ENCODE measurements at regions not wholly inside any gene's neighbourhood (a gene's known extent, or its start where the extent isn't known, plus 50 kb on each side); places are given as distances from the start of the nearest gene placed in this dataset.

DNA sequence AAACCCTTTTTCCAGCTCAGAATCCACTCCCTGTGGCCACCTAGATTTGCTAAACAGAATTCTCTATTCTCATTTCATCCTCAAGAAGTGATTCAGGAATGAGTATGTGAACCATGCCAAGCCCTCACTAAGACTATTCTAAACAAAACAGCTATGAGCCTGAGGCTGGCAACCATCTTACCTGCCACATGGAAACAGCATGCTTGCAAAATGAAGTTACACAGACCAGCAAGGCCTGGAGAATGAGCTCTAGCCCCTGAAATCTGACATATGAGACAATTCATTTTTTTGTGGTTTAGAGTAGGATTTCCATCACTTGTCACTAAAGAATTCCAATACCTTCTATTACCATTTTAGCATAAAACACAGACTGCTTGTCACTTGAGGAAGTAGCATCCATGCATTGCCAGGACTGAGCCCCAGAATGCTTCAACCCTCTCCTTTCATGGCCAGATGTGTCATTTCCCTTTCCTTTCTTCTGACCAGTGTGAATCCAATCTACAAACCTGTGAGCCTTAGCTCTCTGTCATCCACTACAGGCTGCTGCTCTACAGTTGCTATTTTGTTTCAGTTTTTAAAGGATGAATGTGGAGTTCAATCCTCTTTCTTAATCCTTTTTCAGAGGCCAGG, 744.3 kb upstream of the ACVR2A start:
- no peak for DNase-seq

DNA sequence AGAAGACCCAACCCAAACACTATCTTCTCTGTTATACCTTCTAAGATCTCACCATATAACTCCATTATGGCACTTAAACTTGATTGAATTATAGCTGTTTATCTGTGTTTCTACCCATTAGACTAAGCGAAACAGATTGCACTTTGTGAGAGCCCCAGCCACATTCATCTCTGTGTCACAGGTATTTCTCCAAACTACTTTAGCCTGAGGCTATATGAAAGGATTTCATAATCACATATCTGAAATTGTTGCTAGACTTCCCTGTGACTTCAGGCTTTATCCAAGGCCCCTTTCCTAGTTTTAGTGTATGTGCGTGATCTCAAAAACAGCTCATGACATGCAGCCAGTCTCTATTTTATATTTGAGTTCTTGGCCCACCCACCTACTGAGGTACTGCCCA, 745.0 kb upstream of the ACVR2A start:
- no peak for DNase-seq

DNA sequence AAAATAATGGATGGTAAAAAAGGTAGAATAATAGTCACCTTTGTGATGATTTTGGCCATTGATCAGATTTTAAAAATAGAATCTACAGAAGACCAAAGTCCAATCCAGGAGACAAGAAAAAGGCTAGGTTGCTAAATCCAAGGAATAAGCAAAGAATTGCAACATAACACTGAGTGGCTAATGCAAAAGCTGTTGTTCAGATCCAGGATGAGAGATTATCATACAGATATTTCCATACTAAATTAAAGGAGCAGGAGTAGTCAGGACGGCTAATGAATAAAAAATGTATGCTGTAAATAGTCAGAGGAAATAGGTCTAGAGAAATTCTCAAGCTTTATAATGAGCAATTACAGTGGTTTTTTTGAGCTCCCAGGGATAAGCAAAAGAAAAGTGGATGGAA, 745.9 kb upstream of the ACVR2A start:
- DNase-seq: no peak

DNA sequence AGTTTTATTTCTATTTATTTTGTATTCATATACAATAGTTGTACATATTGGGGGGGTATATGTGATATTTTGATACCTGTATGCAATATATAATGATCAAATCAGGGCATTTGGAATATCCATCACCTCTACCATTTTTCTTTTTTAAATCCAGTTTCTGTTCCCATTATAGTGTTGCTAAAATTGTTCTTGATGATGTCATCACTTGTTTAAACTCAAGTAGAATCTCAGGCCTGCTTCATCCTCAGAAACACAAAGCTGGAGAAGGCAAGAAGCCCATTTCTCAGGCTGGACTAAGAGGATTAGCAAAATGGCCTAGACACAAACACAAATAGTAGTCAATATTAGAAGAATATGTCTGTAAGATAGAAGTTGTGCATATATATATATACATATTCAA, 747.1 kb upstream of the ACVR2A start:
- DNase-seq: no peak

DNA sequence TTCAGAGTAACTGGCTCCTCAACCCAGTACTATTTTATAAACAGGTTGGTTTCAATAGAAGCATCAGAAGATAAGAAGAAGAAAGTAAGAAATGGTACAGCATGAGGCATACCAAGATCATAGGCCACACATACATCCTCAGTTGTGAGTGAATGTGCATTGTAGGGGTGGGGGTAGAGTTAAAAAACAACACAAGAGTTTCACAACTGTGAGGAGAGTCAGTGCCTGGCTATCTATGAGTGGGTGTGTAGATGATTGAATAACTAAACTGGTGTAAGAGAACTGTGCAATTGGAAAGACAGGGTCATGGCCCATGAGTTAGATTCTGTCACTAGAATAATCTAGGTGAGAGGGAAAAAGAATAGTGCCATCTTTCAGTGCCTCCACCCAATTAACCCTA, 748.2 kb upstream of the ACVR2A start:
- DNase-seq: no peak

DNA sequence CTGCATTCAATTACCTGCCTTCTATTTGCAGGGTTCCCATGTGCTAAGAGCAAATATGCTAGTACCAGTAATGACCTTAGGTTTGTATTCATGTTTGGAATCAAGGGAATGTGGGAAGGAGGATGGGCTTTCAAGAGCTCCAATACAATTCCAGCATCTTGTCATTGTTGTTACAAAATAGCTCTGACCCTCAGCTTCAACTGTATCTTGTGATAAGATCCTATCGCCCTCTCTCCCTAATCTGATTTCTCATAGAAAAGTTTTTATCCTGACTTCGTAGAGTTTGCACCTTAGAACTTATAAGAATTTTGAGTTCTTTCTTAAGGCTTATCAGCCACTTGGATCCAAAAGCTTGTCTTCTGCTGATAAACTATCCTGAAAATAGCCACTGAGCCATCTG, 749.5 kb upstream of the ACVR2A start:
- no peak for DNase-seq

DNA sequence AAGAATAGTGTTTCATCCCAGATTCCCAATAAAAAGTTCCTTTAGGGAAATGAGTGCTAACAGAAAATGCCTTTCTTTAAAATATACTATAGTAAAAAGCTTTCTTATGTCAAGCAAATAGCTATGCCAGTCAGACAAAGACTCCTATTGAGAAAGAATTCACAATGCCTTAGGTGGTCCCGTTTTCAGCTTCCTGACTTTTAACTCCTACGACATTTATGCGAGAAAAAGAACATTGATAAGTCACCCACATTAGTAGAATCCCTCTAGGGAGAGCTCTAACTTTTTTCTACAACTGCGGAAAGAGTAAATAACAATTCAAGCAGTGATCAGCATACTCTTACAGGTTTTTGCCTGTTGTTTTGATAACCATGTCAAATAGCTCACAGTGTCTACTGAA, 750.8 kb upstream of the ACVR2A start:
- no peak for DNase-seq

DNA sequence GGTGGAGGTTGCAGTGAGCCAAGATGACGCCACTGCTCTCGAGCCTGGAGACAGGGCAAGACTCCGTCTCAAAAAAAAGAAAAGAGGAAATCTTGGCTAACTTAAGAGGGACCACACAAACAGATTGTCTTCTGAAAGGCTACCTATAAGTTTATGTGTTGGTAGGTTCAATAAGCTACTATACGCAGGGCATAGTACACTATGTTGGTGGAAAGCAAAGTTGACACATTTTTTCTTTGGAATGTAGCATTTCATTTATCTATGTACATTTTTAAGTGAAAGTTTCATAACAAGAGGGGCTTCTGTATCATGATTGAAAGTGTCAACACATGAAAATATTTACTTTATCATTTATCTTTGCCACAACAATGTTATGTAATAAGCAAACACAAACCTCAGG, 752.6 kb upstream of the ACVR2A start:
- no peak for DNase-seq

DNA sequence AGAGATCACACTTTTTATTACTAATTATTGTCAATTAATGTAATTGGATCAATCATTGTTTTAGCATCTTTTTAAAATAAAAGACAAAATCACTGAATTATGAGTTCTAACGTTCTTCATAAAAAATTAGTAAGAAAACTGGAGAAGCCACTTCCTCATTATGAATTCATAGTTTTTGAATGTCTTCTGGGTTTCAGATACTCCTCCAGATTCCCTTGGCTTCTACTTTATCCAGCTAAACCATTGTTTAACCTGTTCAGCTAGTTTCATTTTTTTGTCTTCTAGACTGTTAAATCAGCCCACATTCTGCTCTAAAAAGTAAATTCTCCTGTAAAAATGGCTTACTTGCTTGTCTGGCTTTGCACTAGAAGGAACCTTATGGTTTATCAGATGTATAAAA, 753.4 kb upstream of the ACVR2A start:
- no peak for DNase-seq

DNA sequence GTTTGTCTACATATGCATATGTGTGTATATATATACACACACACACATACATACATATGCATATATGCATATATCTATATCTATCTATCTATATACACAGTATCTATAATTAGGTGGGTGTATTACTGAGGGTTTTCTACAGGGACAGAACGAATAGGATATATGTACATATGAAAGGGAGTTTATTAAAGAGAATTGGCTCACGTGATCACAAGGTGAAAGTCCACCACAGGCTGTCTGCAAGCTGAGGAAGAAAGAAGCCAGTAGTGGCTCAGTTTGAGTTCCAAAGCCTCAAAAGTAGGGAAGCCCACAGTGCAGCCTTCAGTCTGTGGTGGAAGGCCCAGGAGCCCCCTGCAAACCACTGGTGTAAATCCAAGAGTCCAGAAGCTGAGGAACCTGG, 756.0 kb upstream of the ACVR2A start:
- no peak for DNase-seq

DNA sequence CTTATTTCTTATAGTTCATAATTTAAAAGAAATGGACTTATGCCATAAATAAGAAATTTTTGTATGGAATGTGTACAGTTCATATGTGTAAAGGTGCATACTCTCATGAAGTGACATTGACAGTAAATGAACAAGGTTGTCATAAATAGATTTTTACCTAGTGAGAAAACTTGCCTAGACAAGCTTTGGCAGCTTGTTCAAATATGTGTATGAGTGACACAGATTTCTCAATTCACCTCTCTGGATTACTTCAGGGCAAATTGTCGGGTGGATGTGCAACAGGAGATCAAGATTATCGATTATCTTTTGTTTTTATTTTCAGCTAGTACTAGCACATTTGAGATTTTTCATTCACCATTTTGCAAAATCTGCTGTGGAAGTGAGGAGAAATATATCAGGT, 758.1 kb upstream of the ACVR2A start:
- no peak for DNase-seq

DNA sequence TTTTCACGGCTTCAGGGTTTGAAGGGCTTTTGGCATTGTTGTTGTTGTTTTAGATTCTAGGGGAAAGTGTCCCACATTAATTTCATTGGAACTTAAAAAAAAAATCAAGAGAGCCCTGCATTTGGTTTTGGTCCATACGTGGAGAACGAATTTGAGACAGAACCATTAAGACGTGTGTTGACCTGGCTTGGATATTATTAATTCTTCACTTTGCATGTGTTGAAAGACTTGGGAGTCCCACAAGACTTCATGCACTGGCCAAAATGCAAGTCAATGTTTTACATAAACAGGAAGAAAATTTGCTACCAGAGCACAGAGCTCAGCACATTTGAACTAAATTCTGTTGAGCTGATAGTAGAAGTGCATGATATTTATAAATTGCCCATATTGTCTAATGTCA, 761.2 kb upstream of the ACVR2A start:
- DNase-seq: no peak

DNA sequence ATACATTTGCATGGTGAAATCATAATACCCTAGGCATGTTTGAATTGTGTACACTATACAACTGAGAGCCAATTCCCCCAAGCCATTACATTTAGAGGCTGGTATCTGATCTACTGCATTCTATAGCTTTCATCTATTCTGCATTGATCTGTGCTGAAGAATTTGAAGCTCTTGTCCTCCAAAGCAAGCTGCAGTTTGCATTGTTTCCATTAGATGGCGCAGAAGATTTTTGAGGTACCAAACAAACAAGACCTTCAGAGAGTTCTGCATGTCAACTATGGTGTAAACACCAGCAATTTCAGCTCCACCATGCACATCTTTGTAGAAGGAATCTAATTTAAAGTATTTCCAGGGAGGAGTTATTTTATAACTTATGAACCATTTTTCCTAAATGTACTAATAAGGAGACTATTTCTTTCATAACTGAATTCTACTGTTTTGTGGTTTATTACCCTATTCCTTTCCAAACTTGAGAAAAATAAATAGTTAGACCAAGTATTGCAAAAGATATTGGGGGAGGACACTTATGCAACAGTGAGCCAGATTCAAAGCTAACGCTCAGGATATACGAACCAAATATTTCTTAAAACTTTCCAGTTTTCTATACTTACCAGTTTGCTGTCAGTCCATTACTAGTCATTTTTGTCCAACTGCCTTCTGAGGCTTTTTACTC, 761.8 kb upstream of the ACVR2A start:
- DNase-seq: peak; percentile 58

DNA sequence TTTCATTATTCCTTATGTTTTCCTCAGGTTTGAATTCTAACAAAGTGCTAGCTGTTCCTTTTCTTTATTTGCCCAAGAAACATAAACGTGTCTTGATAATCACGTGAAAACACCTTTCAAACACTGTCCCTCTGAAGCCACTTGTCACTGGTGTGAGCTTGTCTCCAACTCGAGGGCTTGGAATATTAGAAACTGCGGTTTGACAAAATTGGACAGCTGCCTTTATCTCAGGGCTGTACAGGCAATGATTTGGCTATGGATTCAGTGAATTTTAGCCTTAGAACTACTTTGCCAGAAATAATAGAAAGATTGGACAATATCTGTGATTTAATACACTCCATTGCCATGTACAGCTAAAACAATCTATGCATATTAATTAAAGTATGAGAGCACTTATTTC, 763.0 kb upstream of the ACVR2A start:
- no peak for DNase-seq

DNA sequence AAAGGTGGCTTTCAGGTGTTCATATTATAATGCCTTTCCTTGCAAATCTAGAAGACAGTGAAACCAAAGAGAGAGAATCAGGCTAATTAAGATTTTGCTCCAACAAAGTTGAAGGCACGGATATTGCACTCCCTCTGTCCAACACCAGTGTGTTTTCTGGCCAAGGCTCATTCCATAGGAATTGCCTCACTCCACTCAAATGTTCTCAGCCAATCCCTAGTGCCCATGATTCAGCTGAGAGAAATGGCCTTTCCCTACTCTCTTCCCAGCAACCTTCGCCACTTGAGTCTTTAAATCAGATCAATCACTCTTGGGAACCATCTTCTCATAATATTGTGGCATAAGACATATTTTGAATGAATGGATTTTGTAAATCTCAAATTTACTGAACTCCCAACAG, 768.2 kb upstream of the ACVR2A start:
- no peak for DNase-seq

DNA sequence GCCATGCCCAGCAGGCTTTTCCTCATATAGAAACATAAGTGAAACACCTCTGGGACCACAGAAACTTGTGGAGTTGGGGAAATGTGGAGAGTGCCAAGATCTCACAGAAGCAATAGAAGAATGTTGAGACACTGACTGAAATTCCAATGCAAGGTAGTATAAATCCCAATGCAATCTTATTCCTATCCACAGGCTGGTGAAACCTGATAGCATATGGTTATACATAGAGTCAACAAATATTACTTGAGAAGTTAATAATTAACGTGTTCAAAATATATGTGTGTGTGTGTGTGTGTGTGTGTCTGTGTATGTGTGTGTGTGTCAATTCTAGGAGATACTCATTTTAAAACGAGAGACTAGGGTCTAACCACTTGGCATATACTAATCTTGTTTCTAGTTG, 776.8 kb upstream of the ACVR2A start:
- no peak for DNase-seq

DNA sequence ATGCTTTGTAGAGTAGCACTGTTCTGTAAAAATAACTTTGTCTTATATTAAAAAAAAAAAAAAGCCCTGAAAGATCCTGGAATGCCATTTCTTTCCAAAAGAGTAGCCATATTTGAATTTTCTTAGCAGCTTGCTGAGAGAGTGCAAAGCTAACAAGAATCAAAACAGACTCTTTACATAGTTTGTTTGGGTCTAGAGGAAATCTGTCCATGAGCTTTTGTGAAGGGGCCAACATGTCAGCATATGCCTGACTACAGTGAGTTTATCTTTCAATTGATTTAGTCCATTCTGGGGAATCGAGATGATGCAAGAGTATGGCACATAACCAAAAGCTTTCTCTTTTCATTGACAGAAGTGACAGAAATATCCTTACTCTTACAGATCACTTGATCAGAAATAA, 777.7 kb upstream of the ACVR2A start:
- no peak for DNase-seq

DNA sequence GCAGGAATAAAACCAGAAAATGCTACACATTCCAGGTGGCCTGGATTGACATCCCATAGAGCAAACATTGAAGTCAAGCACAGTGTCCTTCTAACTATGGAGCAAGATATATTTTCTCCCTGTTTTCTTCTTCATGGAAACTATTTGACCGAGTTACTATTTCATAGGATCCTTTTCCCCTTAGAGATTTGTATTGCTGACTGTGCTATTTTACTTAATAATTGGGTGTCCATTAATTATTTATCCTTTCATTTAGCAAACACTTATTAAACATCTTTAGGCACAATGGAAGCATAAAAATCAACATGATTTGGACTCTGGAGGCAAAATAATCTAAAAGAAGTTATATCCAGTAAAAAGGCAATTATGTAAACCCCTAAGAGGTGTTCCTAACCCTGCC, 782.8 kb upstream of the ACVR2A start:
- DNase-seq: no peak

DNA sequence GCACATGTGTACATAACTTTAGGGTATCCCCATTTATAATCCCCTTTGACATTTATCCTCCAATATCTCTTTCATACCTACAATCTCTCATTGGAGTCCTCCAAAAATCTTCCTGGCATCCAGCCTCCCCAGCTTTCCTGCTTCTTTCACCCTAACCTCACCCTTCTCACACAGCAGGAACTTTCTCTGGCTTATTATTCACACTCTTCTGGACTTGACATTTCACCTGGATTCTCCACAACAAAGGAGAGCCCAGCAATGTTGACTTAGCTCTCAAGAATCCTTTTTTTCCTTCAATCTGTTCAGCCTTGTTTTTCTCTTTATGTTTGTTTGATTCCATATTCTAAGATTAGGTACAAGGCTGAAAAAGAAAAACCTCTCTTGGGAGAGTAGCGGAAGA, 783.6 kb upstream of the ACVR2A start:
- no peak for DNase-seq

DNA sequence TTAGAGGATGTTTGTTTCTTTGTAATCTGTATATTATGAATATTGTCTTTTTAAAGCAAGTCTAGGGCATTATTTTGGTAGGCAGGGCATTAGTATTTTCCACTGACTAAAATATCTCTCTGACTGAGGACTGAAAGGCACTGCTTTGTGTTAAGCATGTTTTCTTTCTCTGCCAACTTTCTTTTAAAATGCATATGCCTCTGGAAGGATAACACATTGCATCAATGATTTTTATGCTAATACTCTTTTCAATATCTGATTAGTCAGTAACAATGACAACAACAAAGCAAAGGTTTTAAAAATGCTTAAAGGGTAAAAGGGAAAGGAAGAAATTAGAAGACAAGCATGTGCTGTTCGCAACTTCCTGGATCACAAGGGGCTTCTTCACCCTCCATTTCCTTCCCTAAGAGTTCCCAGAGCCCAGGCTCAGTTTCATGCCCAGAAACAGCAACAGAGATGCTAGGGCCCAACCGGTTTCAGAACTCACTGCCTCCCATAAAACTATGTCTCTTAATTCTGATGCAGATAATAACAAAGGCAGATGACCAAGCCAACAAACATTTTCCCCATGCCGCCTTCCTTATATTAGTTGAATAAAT, 786.8 kb upstream of the ACVR2A start:
- DNase-seq: no peak

DNA sequence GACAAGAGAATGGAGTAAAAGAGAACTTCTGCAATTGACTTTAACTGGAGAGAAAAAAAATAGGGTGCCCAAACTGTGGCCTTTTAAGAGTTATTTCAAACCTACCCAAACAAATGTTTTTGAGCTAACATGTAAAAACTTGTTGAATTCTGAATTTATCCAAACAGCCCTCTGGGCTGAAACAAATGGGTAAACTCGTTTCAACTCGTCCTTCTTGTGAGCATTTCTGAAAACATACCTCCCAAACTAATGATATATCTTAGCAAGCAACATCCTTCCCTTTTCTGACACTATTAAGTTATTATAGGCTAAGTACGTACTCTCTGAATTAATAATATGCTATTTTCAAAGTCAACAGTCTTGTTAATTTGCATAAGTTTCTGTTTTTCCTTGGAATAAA, 793.0 kb upstream of the ACVR2A start:
- DNase-seq: no peak

DNA sequence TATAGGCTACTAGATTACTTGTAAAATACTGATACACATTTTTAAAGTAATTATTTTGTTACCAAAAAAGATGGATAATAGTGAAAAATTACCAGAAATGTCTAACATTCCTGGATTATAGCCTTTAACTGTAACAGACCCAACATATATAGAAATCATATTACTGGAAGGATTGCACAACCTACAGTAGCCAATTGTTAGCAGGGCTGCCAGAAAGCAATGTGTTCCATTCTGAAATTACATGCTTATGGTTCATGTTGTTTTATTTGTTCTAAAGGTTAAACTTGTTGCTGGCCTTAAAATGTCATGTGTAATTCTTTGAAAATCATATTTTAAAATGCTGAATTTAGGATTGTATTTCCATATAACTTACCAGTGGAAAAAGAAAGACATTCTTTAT, 793.6 kb upstream of the ACVR2A start:
- DNase-seq: no peak

DNA sequence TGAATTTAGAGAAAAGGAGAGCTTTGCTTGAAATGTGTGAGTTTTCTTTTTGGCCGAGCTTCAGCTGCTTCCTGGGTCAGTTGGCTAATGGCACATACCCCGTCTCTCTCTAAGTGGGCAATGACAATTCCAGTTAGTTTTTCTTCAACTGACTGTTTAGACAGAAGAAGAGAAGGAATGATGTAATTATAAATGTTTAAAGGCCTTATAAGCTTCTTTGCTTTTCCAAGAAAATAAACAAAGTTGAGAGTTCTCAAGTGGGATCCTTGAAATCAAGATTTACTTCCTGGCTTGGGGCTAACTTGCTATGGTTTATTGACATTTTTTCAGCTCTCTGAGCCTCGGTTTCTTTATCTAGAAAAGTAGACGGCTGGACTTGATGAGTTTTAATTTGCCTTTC, 794.9 kb upstream of the ACVR2A start:
- no peak for DNase-seq

DNA sequence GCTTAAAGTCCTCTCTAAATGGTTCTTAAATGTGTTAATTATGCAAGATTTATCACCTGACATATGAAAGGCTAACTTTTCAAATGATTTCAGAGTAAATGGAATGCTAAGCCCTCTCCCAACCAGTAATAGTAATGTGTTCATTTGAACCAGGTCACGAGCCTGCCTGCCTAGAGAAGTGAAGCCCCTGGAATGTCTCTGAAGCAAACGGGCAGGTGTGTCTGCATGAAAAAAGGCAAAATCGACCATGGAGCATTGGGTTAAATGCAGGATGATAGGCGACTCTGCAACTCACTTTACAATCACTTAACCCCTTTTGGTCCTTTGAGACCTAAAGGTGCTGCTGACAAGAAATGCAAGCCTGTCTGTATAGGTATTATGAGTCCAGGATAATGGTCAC, 798.4 kb upstream of the ACVR2A start:
- no peak for DNase-seq

DNA sequence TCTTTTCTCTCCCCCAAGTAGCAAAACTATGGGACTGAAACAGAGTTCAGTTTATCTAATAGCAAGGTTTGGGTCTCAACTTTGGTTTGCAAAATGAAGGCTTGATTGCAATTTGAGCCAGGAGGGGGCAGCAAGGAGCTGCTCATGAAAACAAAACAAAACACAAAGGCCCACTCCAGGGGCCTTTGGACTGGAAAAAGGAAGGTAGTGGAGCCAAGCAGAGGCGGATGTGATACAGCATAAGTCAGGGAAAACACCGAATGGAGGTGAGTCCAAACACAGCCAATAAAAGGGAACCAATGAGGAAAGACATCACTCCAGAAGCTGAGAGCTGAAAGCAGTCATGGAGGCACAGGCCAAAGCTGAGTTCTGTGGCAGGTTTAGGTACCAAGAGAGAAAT, 799.7 kb upstream of the ACVR2A start:
- peak; percentile 33 for DNase-seq

All from hematopoietic multipotent progenitor cell treated with erythropoietin and hydrocortisone succinate and interleukin-3 and kit ligand, for 6 days (in vitro differentiated cells).